Ishikawa (cell line): ENCODE measurements at regions not wholly inside any gene's neighbourhood (a gene's known extent, or its start where the extent isn't known, plus 50 kb on each side); places are given as distances from the start of the nearest gene placed in this dataset.

Source experiments
- TAF1 ChIP-seq: IDR thresholded peaks from 2 replicates; pipeline ENCODE4 v1.6.1; 2012; ENCODE audit warnings: low read depth, mild to moderate bottlenecking
- TCF12 ChIP-seq: IDR thresholded peaks from 2 replicates; pipeline ENCODE4 v1.6.1; 2012; ENCODE audit warnings: low read depth
- ZBTB7A ChIP-seq: IDR thresholded peaks from 2 replicates; pipeline ENCODE4 v1.6.1; 2012; ENCODE audit warnings: low read depth

DNA sequence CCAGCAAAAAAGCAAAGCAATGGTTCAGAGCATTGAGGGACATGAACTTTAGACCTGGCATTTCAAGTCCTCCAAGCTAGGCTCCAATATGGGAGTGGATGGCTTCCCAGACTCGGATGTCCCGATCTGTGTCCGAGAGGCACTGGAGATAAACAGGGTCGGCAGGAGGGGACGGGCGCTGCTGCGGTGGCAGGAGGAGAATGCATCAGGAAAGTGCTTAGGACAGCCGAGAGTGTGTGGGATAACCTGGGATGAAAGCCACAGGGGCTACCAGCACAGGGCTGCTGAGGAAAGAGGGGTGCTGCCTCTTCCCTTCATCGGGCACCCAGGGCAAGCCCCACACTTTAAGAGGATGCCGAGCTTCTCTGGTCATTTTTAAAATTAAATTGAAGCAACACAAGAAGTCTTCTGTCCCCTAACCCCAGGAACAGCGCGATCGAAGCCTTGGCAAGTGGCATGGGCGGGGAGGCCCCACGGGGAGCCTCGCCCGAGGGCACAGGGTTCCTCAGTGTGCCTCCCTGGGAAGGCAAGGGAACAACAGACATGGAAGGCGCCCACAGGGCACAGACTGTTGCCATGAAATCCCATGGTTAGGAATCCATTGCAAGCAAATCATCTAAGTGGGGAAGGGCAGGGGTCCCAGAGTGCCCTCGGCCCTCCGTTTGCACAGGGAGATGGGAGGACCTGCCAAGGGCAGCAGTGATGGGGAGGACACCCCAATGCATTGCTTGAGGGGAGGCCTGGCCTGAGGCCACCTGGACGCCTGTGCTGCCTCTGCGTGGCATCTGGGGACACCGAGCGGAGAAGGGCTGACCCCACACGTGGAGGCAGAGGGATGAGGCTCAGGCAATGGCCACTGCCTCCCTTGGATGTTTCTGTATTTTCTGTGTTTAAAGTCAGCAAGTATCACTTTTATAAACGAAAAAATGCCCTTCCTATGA lies 78.5 kb upstream of the GPC1 start:
- TF ChIP-seq TCF12 (no peak), ZBTB7A (no peak), TAF1 (no peak)
